GM18951 (cell line): ENCODE measurements at regions not wholly inside any gene's neighbourhood (a gene's known extent, or its start where the extent isn't known, plus 50 kb on each side); places are given as distances from the start of the nearest gene placed in this dataset.

ENCODE experiments used
- POLR2A ChIP-seq: IDR thresholded peaks from 4 replicates; pipeline ENCODE4 v1.6.1; 2011; ENCODE audit warnings: mild to moderate bottlenecking; ENCODE audit not compliant: insufficient read length, insufficient read depth; ENCODE audit errors: extremely low read depth
- in situ Hi-C: fragments of 300-500 bp; cut with MboI; formaldehyde crosslinking; loops from one replicate; pipeline ENCODE4 v1.12.0; 2022; ENCODE audit warnings: low sequenced_read_pairs, mixed read lengths, inconsistent platforms; ENCODE audit not compliant: unreplicated experiment

DNA sequence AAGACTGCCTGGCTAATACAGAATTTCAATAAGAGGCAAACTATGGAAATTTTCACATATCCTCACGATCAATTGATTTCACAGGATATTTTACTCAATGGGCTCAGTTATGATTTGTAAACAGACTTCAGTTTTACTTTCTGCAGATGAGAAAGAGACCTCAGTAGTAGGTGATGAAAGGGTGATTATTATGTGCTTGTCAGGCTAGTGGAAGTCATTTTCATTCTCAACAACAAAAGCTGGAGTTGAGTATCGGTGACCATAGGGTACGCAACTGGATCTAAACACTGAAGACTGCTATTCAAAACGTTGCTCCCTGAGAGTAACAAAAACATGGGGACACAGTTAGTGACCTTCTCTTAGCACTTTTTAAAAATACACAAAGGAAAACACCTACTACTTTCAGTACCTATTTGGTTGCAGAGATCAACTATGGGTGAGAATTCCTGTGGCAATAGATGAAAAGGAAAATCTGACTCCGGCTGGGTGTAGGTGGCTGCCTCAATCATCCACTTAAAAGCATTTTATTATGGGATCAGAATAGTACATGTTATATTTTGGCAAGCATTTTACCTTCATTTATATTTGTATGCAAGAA is 126.2 kb upstream of the VRK2 start:
- in situ Hi-C loops = loop anchor here (25.0 kb wide), 1 partner anchor 517 kb away; no protein-coding TSS in a partner anchor
- no peak for TF ChIP-seq POLR2A

DNA sequence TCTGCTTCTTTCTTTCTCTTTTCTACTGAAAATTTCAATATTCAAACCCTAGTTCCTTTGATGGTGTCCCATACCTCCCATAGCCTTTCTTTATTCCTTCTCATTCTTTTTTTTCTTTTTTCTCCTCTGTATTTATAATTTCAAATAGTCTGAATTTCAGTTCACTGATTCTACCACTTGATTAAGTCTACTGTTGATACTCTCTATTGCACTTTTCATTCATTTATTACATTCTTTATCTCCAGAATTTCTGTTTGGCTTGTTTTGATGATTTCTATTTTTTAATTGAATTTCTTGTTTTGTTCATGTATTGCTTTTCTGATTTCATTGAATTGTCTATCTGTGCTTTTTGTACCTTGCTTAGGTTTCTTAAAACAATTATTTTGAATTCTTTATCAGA is 111.9 kb upstream of the VRK2 start:
- no peak for TF ChIP-seq POLR2A
- in situ Hi-C loops = no loop called here

DNA sequence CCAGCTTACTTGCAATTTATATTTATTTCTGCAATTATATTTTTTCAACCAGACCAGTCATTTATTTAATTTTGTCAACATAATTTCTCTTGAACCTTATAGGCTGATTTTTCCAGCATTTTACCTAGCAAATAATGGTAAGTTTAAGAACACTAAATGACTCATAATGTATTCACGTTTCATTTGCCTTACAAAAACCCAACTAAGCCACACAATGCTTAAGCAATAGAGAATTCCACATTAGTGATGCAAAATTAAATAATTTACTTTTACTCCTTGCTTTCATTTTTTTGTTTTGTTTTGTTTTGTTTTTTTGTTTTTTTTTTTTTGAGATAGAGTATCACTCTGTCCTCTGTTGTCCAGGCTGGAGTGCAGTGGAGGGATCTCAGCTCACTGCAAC is 110.4 kb upstream of the VRK2 start:
- in situ Hi-C loops = no loop called here
- TF ChIP-seq POLR2A = no peak

DNA sequence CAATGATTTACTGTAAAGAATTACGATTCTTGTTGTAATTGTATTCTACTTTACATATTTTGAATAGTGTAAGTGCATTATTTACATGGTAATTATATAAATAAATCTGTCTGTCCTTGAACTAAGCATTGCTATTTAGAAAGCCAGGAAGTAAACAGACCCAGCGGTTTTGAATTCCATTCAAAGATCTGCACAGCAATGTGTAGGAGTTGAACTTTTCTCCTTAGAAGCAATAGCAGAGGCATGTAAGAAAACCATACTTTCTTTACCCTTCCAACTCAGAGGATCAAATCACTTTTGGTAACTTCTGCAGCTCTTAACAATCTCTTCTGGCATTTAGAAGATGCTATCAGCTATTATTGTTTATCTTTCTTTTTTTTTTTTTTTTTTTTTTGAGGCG is 109.2 kb upstream of the VRK2 start:
- TF ChIP-seq POLR2A = no peak
- in situ Hi-C loops = no loop called here

DNA sequence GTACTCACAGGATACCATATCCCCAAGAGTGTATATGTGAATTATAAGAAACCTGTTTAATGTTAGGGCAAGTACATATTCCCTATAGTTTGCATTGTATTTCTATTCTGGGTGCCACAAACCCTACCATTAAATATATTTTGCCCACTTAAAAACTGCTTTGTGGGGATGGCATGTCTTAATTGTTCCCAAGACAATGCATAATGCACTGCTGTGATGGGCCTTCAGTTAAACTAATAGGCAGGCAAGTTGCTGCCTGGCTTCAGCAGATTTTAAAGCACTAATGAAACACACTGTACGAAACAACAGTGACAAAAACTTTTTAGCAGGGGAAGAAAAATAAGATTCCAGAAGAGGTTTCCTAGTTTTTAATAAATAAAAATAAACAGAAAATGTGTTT is 104.8 kb upstream of the VRK2 start:
- no peak for TF ChIP-seq POLR2A
- in situ Hi-C loops = no loop called here

DNA sequence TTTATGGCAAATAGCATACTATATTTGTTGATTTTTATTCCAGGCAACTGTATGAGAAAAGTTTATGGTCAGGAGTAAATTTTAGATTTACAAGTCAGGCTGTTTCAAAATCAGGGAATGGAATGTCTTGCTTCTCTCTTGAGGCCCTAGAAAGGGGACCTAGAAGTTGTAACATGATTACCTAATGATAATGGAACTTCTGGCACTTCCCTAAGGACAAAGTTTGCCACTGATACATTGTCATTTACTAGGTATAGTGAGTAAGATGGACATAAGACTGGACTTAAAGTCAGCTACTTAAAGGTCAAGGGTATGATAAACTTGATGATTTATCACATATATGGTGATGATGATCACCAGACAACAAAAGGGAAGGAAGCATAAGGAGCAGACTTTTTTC is 103.3 kb upstream of the VRK2 start:
- in situ Hi-C loops = no loop called here
- TF ChIP-seq POLR2A = no peak

DNA sequence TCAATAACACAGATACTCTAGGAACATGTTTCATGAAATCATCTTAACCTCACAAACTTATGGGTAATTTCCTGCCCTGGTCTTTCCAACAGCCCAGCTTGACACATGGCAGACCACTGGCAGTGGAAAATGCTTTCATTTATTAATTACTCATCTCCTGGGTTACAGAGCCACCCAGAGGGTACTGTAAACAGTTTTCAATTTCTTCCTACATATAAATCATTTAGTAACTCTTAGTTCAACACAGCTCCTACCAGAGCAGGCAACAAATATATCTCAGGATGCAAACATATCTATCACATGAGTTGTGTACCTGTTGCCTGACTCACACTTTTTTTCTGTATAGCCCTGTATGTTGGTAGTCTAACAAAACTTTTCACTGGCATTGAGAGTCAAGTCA is 99.2 kb upstream of the VRK2 start:
- in situ Hi-C loops = no loop called here
- TF ChIP-seq POLR2A = no peak

DNA sequence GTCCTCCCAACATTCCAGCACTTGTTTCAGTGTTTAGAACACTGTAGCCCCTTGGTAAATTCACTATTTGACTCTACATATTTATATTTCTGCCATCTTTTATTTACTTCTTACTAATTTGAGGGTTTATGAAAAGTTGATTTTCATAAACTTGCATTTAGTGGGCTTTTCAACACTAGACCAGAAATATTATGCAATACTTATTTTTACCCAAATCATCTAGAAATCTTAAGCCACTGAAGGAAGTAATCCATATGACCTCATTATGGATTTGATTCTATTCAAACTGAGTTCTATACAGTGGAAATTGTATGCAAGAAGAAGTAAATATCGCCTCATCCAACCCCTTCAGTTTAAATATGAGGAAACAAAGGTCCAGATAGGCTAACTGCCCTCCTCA is 92.6 kb upstream of the VRK2 start:
- no peak for TF ChIP-seq POLR2A
- in situ Hi-C loops = no loop called here

DNA sequence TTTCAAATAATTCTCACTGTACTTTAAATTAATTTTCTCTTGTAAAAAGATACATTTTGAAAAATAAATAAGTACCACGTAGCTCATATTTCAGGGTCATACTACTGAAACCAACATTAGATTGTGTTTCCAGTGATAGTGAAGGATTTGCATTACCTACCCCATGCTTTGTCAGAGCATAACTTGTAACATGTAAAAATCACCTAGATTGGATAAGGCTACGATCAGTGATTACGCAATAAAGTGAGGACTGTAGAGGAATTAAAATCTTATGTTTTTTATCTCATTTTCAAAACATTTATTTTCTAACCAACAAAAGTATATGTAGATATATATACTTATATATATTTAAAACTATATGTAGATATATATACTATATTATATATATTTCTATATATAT is 89.4 kb upstream of the VRK2 start:
- no peak for TF ChIP-seq POLR2A
- in situ Hi-C loops = no loop called here

DNA sequence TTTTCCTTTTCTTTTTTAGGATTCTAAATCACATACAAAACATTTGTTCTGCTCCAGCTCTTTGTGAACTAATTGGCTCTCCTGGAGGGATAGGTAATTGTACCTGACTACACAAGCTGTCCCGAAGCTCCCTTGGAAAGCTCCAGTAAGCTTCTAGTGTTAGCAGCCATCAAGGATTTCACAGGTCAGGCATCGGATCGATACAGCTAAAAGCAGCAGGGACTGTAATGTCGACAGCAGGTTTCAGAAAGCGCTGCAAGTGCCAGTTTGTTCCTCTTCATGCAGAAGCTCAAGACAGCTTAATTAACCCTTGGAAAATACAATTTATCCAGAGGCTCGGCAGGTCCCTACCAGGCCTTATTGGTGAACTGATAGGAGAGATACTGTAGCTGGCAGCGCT is 87.2 kb upstream of the VRK2 start:
- no peak for TF ChIP-seq POLR2A
- in situ Hi-C loops = no loop called here

DNA sequence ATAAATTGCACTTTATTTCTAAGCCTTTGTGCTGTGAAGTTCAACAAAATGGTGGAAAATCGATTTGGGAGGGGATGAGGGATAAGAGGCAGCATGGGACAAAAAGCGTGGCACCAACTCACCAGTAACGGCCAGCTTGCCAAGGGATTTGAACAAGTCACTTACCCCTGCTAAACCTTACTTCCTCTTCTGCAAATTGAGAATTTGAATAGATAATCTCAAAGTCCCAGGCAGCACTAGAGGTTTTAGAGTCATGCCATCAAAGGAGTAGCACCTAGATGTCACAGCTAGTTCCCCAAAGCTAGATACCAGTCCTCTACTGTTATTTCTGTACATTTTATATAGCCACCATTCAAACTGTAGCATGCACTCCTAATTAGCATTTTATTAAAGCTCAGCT is 83.7 kb upstream of the VRK2 start:
- TF ChIP-seq POLR2A = no peak
- in situ Hi-C loops = no loop called here

DNA sequence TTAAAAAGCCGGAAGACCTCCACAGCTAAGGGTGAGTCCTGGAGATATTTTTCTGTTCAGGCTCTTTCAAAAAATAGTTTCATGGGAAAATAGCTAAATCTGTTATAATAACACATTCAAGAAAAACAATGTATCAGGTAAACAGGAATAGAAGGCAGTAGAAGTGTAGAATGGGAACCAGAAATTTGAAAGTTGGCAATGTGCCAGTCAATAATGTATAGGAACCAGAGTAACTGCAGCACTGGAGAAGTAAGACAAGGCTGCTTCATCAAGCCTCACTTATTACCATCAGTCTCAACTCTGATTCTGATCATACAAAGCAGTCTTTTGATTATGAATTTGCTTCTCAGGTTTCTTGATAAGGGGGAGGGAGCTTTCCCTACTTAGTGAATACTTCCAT is 81.4 kb upstream of the VRK2 start:
- TF ChIP-seq POLR2A = no peak
- in situ Hi-C loops = no loop called here

DNA sequence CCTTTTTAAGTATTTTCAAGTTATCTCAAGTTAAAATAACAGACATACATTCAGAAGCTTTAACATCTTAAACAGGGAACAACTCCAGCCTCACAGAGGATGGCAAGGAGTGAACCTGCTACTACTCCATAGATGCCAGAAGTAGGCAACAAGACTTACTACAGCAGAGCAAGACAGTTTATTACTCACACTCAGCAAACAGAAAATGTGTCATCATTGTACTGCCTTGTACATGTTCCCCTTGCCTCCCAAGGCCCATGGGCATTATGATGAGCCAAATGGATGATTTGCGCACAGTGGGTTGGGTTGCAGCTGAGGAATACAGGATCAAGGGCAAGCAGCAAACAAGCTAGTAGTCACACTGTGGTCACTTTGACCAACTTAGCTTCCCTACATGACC is 80.6 kb upstream of the VRK2 start:
- TF ChIP-seq POLR2A = no peak
- in situ Hi-C loops = no loop called here

DNA sequence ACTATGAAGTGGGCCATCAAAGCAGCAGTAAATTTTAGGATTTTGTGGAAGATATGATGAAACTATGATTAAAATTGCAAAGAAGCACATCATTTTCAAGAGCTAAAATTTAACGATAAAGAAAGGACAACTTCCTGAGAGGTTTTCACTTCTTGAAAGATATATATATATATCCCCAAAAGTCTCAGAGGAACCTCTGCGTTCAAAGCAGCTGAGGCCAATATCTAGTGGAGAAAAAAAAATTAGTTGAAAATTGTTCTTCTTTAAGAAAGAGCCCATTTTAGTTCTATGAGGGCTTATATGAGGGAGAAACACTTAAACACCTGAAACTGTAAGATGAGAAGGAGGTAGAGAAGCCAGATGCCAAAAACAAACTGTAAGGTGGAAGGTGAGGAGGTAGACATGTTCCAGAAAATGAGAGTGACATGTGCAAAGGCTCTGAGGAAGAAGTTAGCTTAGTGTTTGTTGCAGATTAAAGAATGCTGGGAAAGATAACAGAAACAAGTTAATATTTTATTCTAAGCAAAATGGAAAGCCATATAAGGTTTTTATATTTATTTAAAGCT is 72.9 kb upstream of the VRK2 start:
- in situ Hi-C loops = no loop called here
- no peak for TF ChIP-seq POLR2A

DNA sequence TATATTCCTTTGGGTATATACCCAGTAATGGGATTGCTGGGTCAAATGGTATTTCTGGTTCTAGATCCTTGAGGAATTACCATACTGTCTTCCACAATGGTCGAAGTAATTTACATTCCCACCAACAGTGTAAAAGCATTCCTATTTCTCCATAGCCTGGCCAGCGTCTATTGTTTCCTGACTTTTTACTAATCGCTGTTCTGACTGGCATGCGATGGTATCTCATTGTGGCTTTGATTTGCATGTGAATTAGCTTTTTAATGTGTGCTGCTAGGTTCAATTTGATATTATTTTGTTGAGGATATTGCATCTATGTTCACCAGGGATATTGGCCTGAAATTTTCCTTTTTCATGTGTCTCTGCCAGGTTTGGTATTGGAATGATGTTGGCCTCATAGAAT is 67.4 kb upstream of the VRK2 start:
- TF ChIP-seq POLR2A = no peak
- in situ Hi-C loops = no loop called here
